Spleen (tissue), 7 donors: ENCODE measurements at regions not wholly inside any gene's neighbourhood (a gene's known extent, or its start where the extent isn't known, plus 50 kb on each side); places are given as distances from the start of the nearest gene placed in this dataset.

Source experiments
- POLR2A ChIP-seq, 3 donors: fragments of 450-650 bp; IDR thresholded peaks; one replicate each; pipeline ENCODE4 v1.5.1; 2017; ENCODE audit warnings: antibody characterized with exemption in 3 of 3, mild to moderate bottlenecking in 1 of 3
- POLR2AphosphoS5 ChIP-seq, 3 donors: sonication (generic); formaldehyde crosslinking; IDR thresholded peaks; one replicate each; pipeline ENCODE4 v1.5.1; 2017; ENCODE audit warnings: antibody characterized with exemption in 3 of 3
- TF ChIP-seq, protein P1 (sequence below), 11 experiments: fragments of 200-600 bp in 7 of 11; fragments of 450-650 bp in 4 of 11; sonication (generic) in 4 of 11; IDR thresholded peaks in 8 of 11; conservative IDR thresholded peaks in 3 of 11; 1 replicate in 7 of 11; 2 replicates in 4 of 11; pipeline versions ENCODE4 v1.4.0 to v1.8.0; 2016 to 2021; ENCODE audit warnings: antibody characterized with exemption in 11 of 11, inconsistent platforms in 4 of 11, mild to moderate bottlenecking in 1 of 11
- donor health status: DM: no; HTN: no; CAD: no; lungs with moderate emphysema.
- donor health status: DM: no; HTN: no; CAD: no.
- donor health status: DM: no; HTN: no; CAD: no.

DNA sequence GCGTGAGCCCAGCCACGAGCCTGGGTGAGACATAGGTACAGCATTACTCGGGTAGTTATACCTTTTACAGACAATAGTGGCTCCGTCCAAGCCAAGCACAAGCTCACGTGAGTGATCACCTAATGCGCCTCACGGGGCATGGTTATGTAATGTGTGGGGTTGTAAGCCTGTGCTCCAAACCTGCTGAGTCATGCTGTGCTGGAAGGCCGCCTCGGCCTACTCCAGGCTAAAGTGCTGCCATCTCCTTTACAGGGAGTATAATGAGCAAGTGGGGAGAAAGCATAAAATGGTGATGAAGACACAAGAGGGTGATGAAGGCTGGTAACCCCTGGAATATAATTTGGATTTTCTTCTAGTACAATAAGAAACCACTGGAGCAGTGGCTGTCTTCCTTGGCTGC, 175.8 kb upstream of the STT3B start:
- TF ChIP-seq, protein P1, sequence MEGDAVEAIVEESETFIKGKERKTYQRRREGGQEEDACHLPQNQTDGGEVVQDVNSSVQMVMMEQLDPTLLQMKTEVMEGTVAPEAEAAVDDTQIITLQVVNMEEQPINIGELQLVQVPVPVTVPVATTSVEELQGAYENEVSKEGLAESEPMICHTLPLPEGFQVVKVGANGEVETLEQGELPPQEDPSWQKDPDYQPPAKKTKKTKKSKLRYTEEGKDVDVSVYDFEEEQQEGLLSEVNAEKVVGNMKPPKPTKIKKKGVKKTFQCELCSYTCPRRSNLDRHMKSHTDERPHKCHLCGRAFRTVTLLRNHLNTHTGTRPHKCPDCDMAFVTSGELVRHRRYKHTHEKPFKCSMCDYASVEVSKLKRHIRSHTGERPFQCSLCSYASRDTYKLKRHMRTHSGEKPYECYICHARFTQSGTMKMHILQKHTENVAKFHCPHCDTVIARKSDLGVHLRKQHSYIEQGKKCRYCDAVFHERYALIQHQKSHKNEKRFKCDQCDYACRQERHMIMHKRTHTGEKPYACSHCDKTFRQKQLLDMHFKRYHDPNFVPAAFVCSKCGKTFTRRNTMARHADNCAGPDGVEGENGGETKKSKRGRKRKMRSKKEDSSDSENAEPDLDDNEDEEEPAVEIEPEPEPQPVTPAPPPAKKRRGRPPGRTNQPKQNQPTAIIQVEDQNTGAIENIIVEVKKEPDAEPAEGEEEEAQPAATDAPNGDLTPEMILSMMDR (IDR thresholded peaks at IDR 0.05 in 8 of 11, conservative IDR thresholded peaks at IDR 0.05 in 3 of 11) = no peak
- TF ChIP-seq POLR2A (IDR thresholded peaks at IDR 0.05) (no peak), POLR2AphosphoS5 (IDR thresholded peaks at IDR 0.05) (no peak)
